GM23338 (cell line): ENCODE measurements at regions not wholly inside any gene's neighbourhood (a gene's known extent, or its start where the extent isn't known, plus 50 kb on each side); places are given as distances from the start of the nearest gene placed in this dataset.

ENCODE experiments used
- ATAC-seq: fragments of 200-7000 bp; cut with Tn5 transposase; 3 replicates; pipeline ENCODE4 v1.9.1; 2020
- DNase-seq: peaks from one replicate; pipeline ENCODE4 v3.0.0-alpha.2; 2015; ENCODE audit warnings: low spot score
- H2AFZ ChIP-seq: fragments of 200-600 bp; sonication (generic); 2 replicates; pipeline ENCODE4 v1.8.0; 2016; ENCODE audit warnings: antibody characterized with exemption, mild to moderate bottlenecking, moderate library complexity
- H3F3A ChIP-seq: fragments of 200-600 bp; sonication (generic); replicated peaks from 2 replicates; pipeline ENCODE4 v1.8.0; 2017; ENCODE audit warnings: antibody characterized with exemption, mixed run types, low read depth
- H3K27ac ChIP-seq: fragments of 200-600 bp; sonication (generic); 2 replicates; pipeline ENCODE4 v1.6.1; 2016; ENCODE audit warnings: low read depth
- H3K27me3 ChIP-seq: fragments of 200-600 bp; sonication (generic); 2 replicates; pipeline ENCODE4 v1.8.0; 2016; ENCODE audit warnings: mild to moderate bottlenecking, mixed run types, moderate library complexity; ENCODE audit not compliant: insufficient read depth
- H3K36me3 ChIP-seq: fragments of 200-600 bp; sonication (generic); 2 replicates; pipeline ENCODE4 v1.8.0; 2016; ENCODE audit warnings: mild to moderate bottlenecking; ENCODE audit not compliant: insufficient read depth
- H3K4me1 ChIP-seq: fragments of 200-600 bp; sonication (generic); 2 replicates; pipeline ENCODE4 v1.8.0; 2016; ENCODE audit warnings: mild to moderate bottlenecking, moderate library complexity; ENCODE audit not compliant: insufficient read depth
- H3K4me2 ChIP-seq: fragments of 200-600 bp; sonication (generic); 2 replicates; pipeline ENCODE4 v1.7.1; 2017; ENCODE audit warnings: mixed run types
- H3K4me3 ChIP-seq: fragments of 200-600 bp; sonication (generic); 2 replicates; pipeline ENCODE4 v1.6.1; 2016; ENCODE audit warnings: mixed run types
- H3K79me2 ChIP-seq: fragments of 200-600 bp; sonication (generic); replicated peaks from 2 replicates; pipeline ENCODE4 v1.8.0; 2017; ENCODE audit warnings: mild to moderate bottlenecking; ENCODE audit not compliant: insufficient read depth
- H3K9me2 ChIP-seq: fragments of 200-600 bp; sonication (generic); 2 replicates; pipeline ENCODE4 v1.8.0; 2017; ENCODE audit not compliant: insufficient read depth
- H4K20me1 ChIP-seq: fragments of 200-600 bp; sonication (generic); replicated peaks from 2 replicates; pipeline ENCODE4 v1.8.0; 2017; ENCODE audit warnings: mild to moderate bottlenecking; ENCODE audit not compliant: insufficient read depth
- H3K27ac Mint-ChIP-seq: 2 replicates; pipeline ENCODE4 v1.8.0; 2020; ENCODE audit warnings: inconsistent platforms, mild to moderate bottlenecking, moderate library complexity, mixed read lengths
- H3K27me3 Mint-ChIP-seq: 3 replicates; pipeline ENCODE4 v1.8.0; 2022; ENCODE audit warnings: low read depth, mild to moderate bottlenecking, moderate library complexity, mixed read lengths, inconsistent platforms; ENCODE audit not compliant: insufficient read depth, poor library complexity
- H3K36me3 Mint-ChIP-seq: 3 replicates; pipeline ENCODE4 v1.8.0; 2021; ENCODE audit warnings: low read depth, mild to moderate bottlenecking, inconsistent platforms, moderate library complexity, mixed read lengths
- H3K4me1 Mint-ChIP-seq: 3 replicates; pipeline ENCODE4 v1.8.0; 2020; ENCODE audit warnings: mild to moderate bottlenecking, inconsistent platforms, mixed read lengths
- H3K4me3 Mint-ChIP-seq: 3 replicates; pipeline ENCODE4 v1.8.0; 2021; ENCODE audit warnings: moderate library complexity, mild to moderate bottlenecking, inconsistent platforms, mixed read lengths
- H3K9me3 Mint-ChIP-seq: 3 replicates; pipeline ENCODE4 v1.8.0; 2020; ENCODE audit warnings: moderate library complexity, mild to moderate bottlenecking, inconsistent platforms, mixed read lengths
- CREB1 ChIP-seq: fragments of 250-450 bp; sonication (Bioruptor Pico); IDR thresholded peaks from 2 replicates; pipeline ENCODE4 v1.5.0; 2020; ENCODE audit warnings: low read depth, mild to moderate bottlenecking, moderate library complexity
- CTCF ChIP-seq, 2 experiments: fragments of 200-600 bp in 1 of 2; sonication (generic) in 1 of 2; conservative IDR thresholded peaks; 2 replicates each; pipeline versions ENCODE4 v1.5.1 to v1.6.1; 2016 to 2017; ENCODE audit warnings: antibody characterized with exemption in 2 of 2, low read depth in 2 of 2, mild to moderate bottlenecking in 2 of 2, moderate library complexity in 1 of 2
- ETS1 ChIP-seq: IDR thresholded peaks from 2 replicates; pipeline ENCODE4 v1.6.1; 2016; ENCODE audit warnings: antibody characterized with exemption
- EZH2 ChIP-seq: fragments of 200-600 bp; sonication (generic); IDR thresholded peaks from one replicate; pipeline ENCODE4 v1.8.0; 2017; ENCODE audit warnings: antibody characterized with exemption, mild to moderate bottlenecking, low read depth; ENCODE audit not compliant: unreplicated experiment
- EZH2phosphoT487 ChIP-seq: fragments of 200-600 bp; sonication (generic); IDR thresholded peaks from one replicate; pipeline ENCODE4 v1.8.1; 2018; ENCODE audit warnings: antibody characterized with exemption; ENCODE audit not compliant: unreplicated experiment
- JUNB ChIP-seq: IDR thresholded peaks from one replicate; pipeline ENCODE4 v1.6.1; 2016; ENCODE audit warnings: antibody characterized with exemption; ENCODE audit not compliant: unreplicated experiment
- NANOG ChIP-seq: IDR thresholded peaks from 2 replicates; pipeline ENCODE4 v1.6.1; 2016; ENCODE audit warnings: antibody characterized with exemption, borderline replicate concordance
- POLR2AphosphoS5 ChIP-seq: IDR thresholded peaks from 2 replicates; pipeline ENCODE4 v1.6.1; 2016; ENCODE audit warnings: antibody characterized with exemption, low read depth
- REST ChIP-seq: IDR thresholded peaks from one replicate; pipeline ENCODE4 v1.6.1; 2018; ENCODE audit warnings: antibody characterized with exemption; ENCODE audit not compliant: unreplicated experiment
- STAT1 ChIP-seq: IDR thresholded peaks from one replicate; pipeline ENCODE4 v1.6.1; 2016; ENCODE audit warnings: antibody characterized with exemption; ENCODE audit not compliant: unreplicated experiment
- ZNF114 ChIP-seq: fragments of 250-450 bp; sonication (Bioruptor Pico); IDR thresholded peaks from 2 replicates; pipeline ENCODE4 v1.5.0; 2020; ENCODE audit warnings: mild to moderate bottlenecking, moderate library complexity
- ZNF331 ChIP-seq: fragments of 250-450 bp; sonication (Bioruptor Pico); IDR thresholded peaks from 2 replicates; pipeline ENCODE4 v1.5.0; 2020; ENCODE audit warnings: low read depth, mild to moderate bottlenecking, moderate library complexity

- TF ChIP-seq ZNF114 (CRISPR knock-in tag) = no peak
- no peak for TF ChIP-seq EZH2
- TF ChIP-seq STAT1 = no peak
- TF ChIP-seq EZH2phosphoT487 = no peak
- TF ChIP-seq ZNF331 (CRISPR knock-in tag) = no peak
- TF ChIP-seq ETS1 = no peak
- no peak for TF ChIP-seq REST
- no peak for TF ChIP-seq POLR2AphosphoS5
- TF ChIP-seq CREB1 (CRISPR knock-in tag) = no peak
- no peak for TF ChIP-seq NANOG
- no peak for TF ChIP-seq CTCF (conservative IDR thresholded peaks at IDR 0.05; ENCODE audit: low read depth in 2 of 2)
- TF ChIP-seq JUNB = no peak
Observed at GRCh38 chr1:99152132-99152531, 112.2 kb upstream of the PLPPR4 start (continued).

GRCh38 chr1:99163671-99164070, 100.6 kb upstream of the PLPPR4 start:
- no peak overlapping the region for H3K4me3 Mint-ChIP-seq

More at GRCh38 chr1:99163671-99164070, 100.6 kb upstream of the PLPPR4 start:
- no peaks in the 10 kb centered on the region for H3F3A ChIP-seq
- peaks cover 2% of the 10 kb centered on the region; the same call in 2 of the 3 replicates for H3K9me3 Mint-ChIP-seq
- H3K4me3 ChIP-seq = no peak overlapping the region
- no peak overlapping the region; the same call in 1 of the 2 replicates for H2AFZ ChIP-seq
- no peak overlapping the region for H3K27ac ChIP-seq
- H3K36me3 ChIP-seq = no peaks in the 10 kb centered on the region
- peaks cover 19% of the 10 kb centered on the region; the same call in 1 of the 2 replicates for H3K9me2 ChIP-seq
- H3K27me3 ChIP-seq = no peaks in the 10 kb centered on the region
- ATAC-seq = no peak
- DNase-seq = no peak
- no peaks in the 10 kb centered on the region for H3K27me3 Mint-ChIP-seq
- no peaks in the 10 kb centered on the region for H3K79me2 ChIP-seq
- no peaks in the 10 kb centered on the region for H3K4me1 ChIP-seq
- H3K4me1 Mint-ChIP-seq = no peaks in the 10 kb centered on the region; the same call in 2 of the 3 replicates
- no peak overlapping the region for H3K4me2 ChIP-seq
- H3K27ac Mint-ChIP-seq = no peak overlapping the region
- TF ChIP-seq EZH2 (no peak), JUNB (no peak), NANOG (no peak), CREB1 (CRISPR knock-in tag) (no peak), POLR2AphosphoS5 (no peak), ZNF331 (CRISPR knock-in tag) (no peak)
- no peaks in the 10 kb centered on the region for H3K36me3 Mint-ChIP-seq
- no peaks in the 10 kb centered on the region for H4K20me1 ChIP-seq
